Common myeloid progenitor, CD34-positive (primary cell): ENCODE measurements at regions not wholly inside any gene's neighbourhood (a gene's known extent, or its start where the extent isn't known, plus 50 kb on each side); places are given as distances from the start of the nearest gene placed in this dataset.
A peak's percentile ranks its signal among the peaks of the same experiment; 100 is the strongest.

Source experiments
- CTCF ChIA-PET: fragments of 350-600 bp; sonication (Branson Sonifier 250); formaldehyde crosslinking; loops from one replicate; lab custom pipeline; 2021; ENCODE audit warnings: antibody characterized with exemption; lab: Charles Lee
- POLR2A ChIA-PET: fragments of 350-600 bp; sonication (Branson Sonifier 250); formaldehyde crosslinking; loops from one replicate; lab custom pipeline; 2021; ENCODE audit warnings: antibody characterized with exemption; lab: Charles Lee
- DNase-seq, 3 donors: peaks; one replicate each; pipeline versions ENCODE4 v3.0.0 to v3.0.0-alpha.2; 2013
- H3K27ac ChIP-seq, 2 experiments: 1 replicate in 1 of 2; 2 replicates in 1 of 2; pipeline ENCODE4 v1.7.0; 2013; ENCODE audit warnings: inconsistent platforms in 2 of 2, low read length in 2 of 2, mild to moderate bottlenecking in 2 of 2, low read depth in 1 of 2, moderate library complexity in 1 of 2; ENCODE audit not compliant: severe bottlenecking in 2 of 2, insufficient read depth in 1 of 2, poor library complexity in 1 of 2
- H3K27me3 ChIP-seq, 5 experiments: replicated peaks in 2 of 5; 1 replicate in 3 of 5; 2 replicates in 2 of 5; pipeline versions ENCODE4 v1.6.1 to v1.7.0; 2013; ENCODE audit warnings: low read length in 4 of 5, mild to moderate bottlenecking in 2 of 5, moderate library complexity in 2 of 5, inconsistent platforms in 1 of 5; ENCODE audit not compliant: insufficient read depth in 5 of 5, control insufficient read depth in 4 of 5
- H3K36me3 ChIP-seq, 4 experiments: 1 replicate in 2 of 4; 2 replicates in 2 of 4; pipeline versions ENCODE4 v1.6.1 to v1.7.0; 2013; ENCODE audit warnings: low read length in 3 of 4, control low read depth in 1 of 4, mild to moderate bottlenecking in 1 of 4; ENCODE audit not compliant: control insufficient read depth in 4 of 4, insufficient read depth in 4 of 4
- H3K4me1 ChIP-seq, 4 experiments: 1 replicate in 3 of 4; 2 replicates in 1 of 4; pipeline versions ENCODE4 v1.6.1 to v1.7.1; 2013; ENCODE audit warnings: low read length in 3 of 4, mild to moderate bottlenecking in 3 of 4, control low read depth in 1 of 4, inconsistent platforms in 1 of 4, moderate library complexity in 1 of 4; ENCODE audit not compliant: control insufficient read depth in 4 of 4, insufficient read depth in 4 of 4; ENCODE audit errors: control extremely low read depth in 1 of 4
- H3K4me3 ChIP-seq, 7 experiments: 1 replicate in 4 of 7; 2 replicates in 3 of 7; pipeline versions ENCODE4 v1.5.1 to v1.7.0; 2013; ENCODE audit warnings: mild to moderate bottlenecking in 7 of 7, low read length in 6 of 7, moderate library complexity in 6 of 7, inconsistent platforms in 2 of 7, low read depth in 2 of 7, control low read depth in 1 of 7; ENCODE audit not compliant: insufficient read depth in 4 of 7, control insufficient read depth in 1 of 7; ENCODE audit errors: extremely low read depth in 1 of 7
- H3K9me3 ChIP-seq, 5 experiments: 1 replicate in 4 of 5; 2 replicates in 1 of 5; pipeline versions ENCODE4 v1.6.1 to v1.7.1; 2013; ENCODE audit warnings: low read length in 4 of 5, mild to moderate bottlenecking in 2 of 5, inconsistent platforms in 1 of 5, low read depth in 1 of 5, moderate library complexity in 1 of 5; ENCODE audit not compliant: control insufficient read depth in 4 of 5, insufficient read depth in 2 of 5; ENCODE audit errors: control extremely low read depth in 1 of 5
- WGBS: methylation state at CpG from one replicate; pipeline ENCODE4 v1.1.5; 2013; ENCODE audit not compliant: insufficient coverage; 5-methylcytosine and 5-hydroxymethylcytosine counted together

DNA sequence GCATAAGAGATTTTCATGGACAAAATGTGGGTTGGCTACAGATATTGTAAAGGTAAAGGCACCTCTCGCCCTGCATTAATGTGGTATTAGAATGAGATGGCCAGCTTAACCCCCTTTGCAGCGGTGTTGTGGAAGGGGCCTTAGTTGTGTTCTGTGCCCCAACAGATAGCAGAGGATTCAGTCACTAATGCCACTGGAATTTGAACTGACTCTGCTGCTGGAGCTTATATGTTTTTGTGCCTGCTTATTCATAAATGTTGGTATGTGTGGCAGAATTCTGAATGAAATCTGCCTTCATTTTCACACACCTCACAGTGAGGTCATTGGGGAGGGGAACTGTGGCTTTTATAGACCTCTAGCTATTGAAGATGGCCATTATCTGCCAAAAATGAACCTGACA lies 90.7 kb upstream of the ITGA6 start:
- no peak for DNase-seq
- Histone ChIP-seq H3K27ac (no peak overlapping the region), H3K4me1 (peaks cover 0 to 18% (median 14%) of the 10 kb centered on the region in 4 experiments), H3K27me3 (no peaks in the 10 kb centered on the region), H3K36me3 (no peaks in the 10 kb centered on the region), H3K9me3 (no peaks in the 10 kb centered on the region), H3K4me3 (no peak overlapping the region)
- ChIA-PET POLR2A (no interaction called here), CTCF (interaction anchor here (0.9 to 4.0 kb wide), 5 partner anchors 28 to 129 kb away, joined by 3 to 41 read pairs (median 4); no protein-coding TSS in a partner anchor)
- WGBS = 100% methylated on average over 1 of the region's 2 CpGs

DNA sequence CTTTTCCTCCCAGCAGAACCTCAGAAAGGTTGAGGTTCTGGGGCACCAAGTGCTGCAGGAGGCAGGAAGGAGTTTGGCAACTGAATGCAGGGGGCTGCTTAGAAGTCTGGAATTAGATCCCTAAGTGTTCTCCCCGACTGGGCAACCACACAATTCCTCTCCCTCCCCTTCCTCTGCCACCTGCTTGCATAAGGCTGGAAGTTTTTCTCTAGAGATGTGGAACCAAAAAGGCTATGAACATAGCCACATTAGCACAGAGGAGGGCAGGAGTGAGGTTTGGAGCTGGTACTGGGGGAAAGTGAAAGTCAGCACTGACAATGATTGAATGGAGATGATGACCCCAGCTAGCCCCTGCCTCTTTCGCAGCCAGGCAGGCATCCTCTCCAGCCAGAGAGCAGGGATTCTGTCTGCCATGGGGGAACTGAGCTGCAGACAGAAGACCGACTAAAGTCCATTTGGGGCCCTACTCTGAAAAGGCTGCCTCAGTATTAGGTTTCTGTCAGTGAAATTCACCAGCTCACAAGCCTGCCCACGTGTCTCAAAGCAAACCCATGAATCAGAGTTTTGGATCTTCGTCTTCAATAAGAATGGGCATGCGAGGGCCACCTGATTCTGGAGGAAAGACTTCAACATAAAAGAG lies 87.9 kb upstream of the ITGA6 start:
- Histone ChIP-seq H3K27me3 (no peaks in the 10 kb centered on the region), H3K4me1 (peaks cover 0 to 21% (median 14%) of the 10 kb centered on the region in 4 experiments), H3K9me3 (peaks cover 0 to 7% (median 4%) of the 10 kb centered on the region in 5 experiments), H3K27ac (no peak overlapping the region), H3K4me3 (peak overlapping the region in 4 of 7 experiments; percentile 17 to 74 (median 48)), H3K36me3 (no peaks in the 10 kb centered on the region)
- POLR2A ChIA-PET = no interaction called here
- peak; percentile 34 to 68 (median 59) for DNase-seq
- 3% methylated on average over 3 of the region's 6 CpGs for WGBS
- CTCF ChIA-PET = interaction anchor here (0.9 to 4.0 kb wide), 9 partner anchors 12 to 126 kb away, joined by 3 to 41 read pairs (median 3); no protein-coding TSS in a partner anchor

DNA sequence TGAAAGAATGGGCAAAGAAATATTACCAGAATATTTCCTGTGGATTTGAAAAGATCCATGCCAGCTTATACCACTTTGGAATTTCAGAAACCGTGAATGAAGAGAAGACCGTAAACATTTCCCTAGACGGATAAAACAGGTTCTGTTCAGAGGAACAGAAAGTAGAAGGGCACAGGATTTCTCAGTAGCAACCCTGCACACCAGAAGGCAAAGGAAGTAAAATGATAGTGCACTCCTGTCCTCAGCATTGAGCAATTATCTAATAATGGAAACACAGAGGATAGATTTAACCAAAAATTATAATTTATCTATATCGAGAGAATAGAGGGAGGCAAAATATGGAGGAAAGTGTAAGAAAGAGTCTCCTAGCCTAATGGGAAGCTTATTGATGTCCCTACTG lies 87.0 kb upstream of the ITGA6 start:
- H3K4me1 ChIP-seq = peaks cover 0 to 21% (median 14%) of the 10 kb centered on the region in 4 experiments
- H3K36me3 ChIP-seq = no peaks in the 10 kb centered on the region
- WGBS = 0% methylated on average over 2 of the region's 4 CpGs
- H3K27me3 ChIP-seq = no peaks in the 10 kb centered on the region
- ChIA-PET POLR2A (no interaction called here), CTCF (interaction anchor here (0.9 to 2.2 kb wide), 7 partner anchors 15 to 125 kb away, joined by 3 to 11 read pairs (median 4); no protein-coding TSS in a partner anchor)
- H3K27ac ChIP-seq = peak overlapping the region; percentile 1 to 21
- H3K9me3 ChIP-seq = peaks cover 0 to 7% (median 4%) of the 10 kb centered on the region in 5 experiments
- peak in 1 of 3 donors; percentile 33 for DNase-seq
- H3K4me3 ChIP-seq = peak overlapping the region in 6 of 7 experiments; percentile 19 to 74 (median 45)

DNA sequence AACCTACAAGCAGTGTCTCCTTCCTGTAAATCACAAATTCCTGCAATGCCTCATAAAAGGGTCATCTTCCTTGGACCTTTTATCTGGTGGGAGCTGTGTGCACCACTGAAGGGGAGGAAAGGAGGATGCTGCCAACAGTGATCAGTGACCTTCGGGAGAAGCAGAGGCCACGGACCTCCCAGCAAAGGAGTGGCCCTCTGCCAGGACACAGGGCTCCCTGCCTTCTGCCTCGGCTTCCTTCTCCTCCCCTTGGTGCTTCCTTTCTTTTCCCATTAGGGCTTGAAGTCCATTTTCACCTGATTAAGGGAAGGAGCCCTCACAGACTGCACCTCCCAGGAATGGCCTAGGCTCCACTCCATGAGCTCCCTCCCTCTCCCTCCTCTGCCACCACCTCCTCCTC lies 85.3 kb upstream of the ITGA6 start:
- Histone ChIP-seq H3K27me3 (no peaks in the 10 kb centered on the region), H3K9me3 (peaks cover 0 to 15% (median 4%) of the 10 kb centered on the region in 5 experiments), H3K36me3 (no peaks in the 10 kb centered on the region), H3K4me1 (peaks cover 0 to 21% (median 14%) of the 10 kb centered on the region in 4 experiments), H3K4me3 (no peak overlapping the region), H3K27ac (no peak overlapping the region)
- ChIA-PET CTCF (interaction anchor here (0.9 to 2.5 kb wide), 8 partner anchors 9 to 120 kb away, joined by 3 to 11 read pairs (median 4); no protein-coding TSS in a partner anchor), POLR2A (no interaction called here)
- 100% methylated on average over 1 of the region's 3 CpGs for WGBS
- DNase-seq = no peak

DNA sequence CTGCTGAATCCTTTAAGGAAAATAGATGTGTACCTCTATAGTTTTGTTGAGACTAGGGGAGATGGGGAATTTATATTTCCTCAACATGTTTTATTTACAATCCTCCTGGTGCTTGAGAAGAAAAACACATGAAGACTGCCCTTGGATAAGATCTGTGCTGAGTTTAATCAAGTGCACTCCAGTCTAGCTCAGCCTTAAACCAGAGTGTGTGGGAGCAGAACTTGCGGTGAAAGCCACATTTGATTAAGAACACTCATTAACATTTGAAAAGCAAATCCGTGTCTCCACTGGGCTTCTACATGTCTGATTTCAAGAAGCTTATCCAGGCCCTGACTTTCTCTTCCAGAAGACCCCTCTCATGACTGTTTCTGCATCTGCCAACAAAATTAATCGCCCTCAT lies 84.8 kb upstream of the ITGA6 start:
- DNase-seq = peak in 1 of 3 donors; percentile 49
- Histone ChIP-seq H3K27ac (no peak overlapping the region), H3K4me3 (no peak overlapping the region), H3K36me3 (no peaks in the 10 kb centered on the region), H3K27me3 (no peaks in the 10 kb centered on the region), H3K9me3 (peaks cover 0 to 17% (median 6%) of the 10 kb centered on the region in 5 experiments), H3K4me1 (peaks cover 0 to 21% (median 14%) of the 10 kb centered on the region in 4 experiments)
- WGBS = 78% methylated on average over 3 of the region's 3 CpGs
- ChIA-PET POLR2A (no interaction called here), CTCF (interaction anchor here (1.1 to 2.5 kb wide), 4 partner anchors 20 to 119 kb away, joined by 3 to 9 read pairs (median 4); no protein-coding TSS in a partner anchor)

DNA sequence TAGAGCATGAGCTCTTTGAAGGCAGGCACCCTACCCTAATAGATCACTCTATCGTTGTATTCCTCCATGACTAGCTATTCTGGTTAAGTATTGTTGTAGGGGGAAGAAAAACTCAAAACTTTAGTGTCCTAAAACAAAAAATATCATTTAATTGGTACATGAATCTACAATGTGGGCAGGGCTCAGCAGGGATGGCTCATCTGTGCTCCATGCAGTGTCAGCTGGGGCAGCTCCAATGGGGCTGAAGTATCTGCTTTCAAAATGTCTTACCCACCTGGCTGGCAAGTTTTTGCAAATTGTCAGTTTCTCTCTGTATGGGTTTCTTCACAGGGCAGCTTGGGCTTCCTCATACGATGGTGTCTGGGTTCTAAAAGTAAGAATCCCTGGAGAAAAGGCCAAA lies 83.2 kb upstream of the ITGA6 start:
- no peak overlapping the region for H3K4me3 ChIP-seq
- CTCF ChIA-PET = interaction anchor here (1.8 to 2.5 kb wide), 2 partner anchors 11 to 117 kb away, joined by 6 to 9 read pairs; no protein-coding TSS in a partner anchor
- POLR2A ChIA-PET = no interaction called here
- H3K36me3 ChIP-seq = no peaks in the 10 kb centered on the region
- no peak for DNase-seq
- H3K4me1 ChIP-seq = peaks cover 0 to 21% (median 12%) of the 10 kb centered on the region in 4 experiments
- WGBS = 100% methylated on average over 1 of the region's 2 CpGs
- no peaks in the 10 kb centered on the region for H3K27me3 ChIP-seq
- peaks cover 0 to 22% (median 6%) of the 10 kb centered on the region in 5 experiments for H3K9me3 ChIP-seq
- H3K27ac ChIP-seq = no peak overlapping the region
